Smooth muscle cell (in vitro differentiated cells): ENCODE measurements at regions not wholly inside any gene's neighbourhood (a gene's known extent, or its start where the extent isn't known, plus 50 kb on each side); places are given as distances from the start of the nearest gene placed in this dataset.

ENCODE experiments used
- DNase-seq: peaks from one replicate; lab custom pipeline; 2025; ENCODE audit not compliant: unreplicated experiment; lab: John Stamatoyannopoulos, UW
- H2AFZ ChIP-seq: fragments of 200-600 bp; sonication (generic); 2 replicates; pipeline ENCODE4 v1.6.0; 2016; ENCODE audit warnings: antibody characterized with exemption, low read depth, mild to moderate bottlenecking
- H3F3A ChIP-seq: fragments of 200-600 bp; sonication (generic); 2 replicates; pipeline ENCODE4 v1.6.0; 2017; ENCODE audit warnings: antibody characterized with exemption, low read depth
- H3K27ac ChIP-seq: fragments of 200-600 bp; sonication (generic); 2 replicates; pipeline ENCODE4 v1.5.1; 2016; ENCODE audit warnings: low read depth, mild to moderate bottlenecking
- H3K27me3 ChIP-seq: fragments of 200-600 bp; sonication (generic); 2 replicates; pipeline ENCODE4 v1.6.1; 2016; ENCODE audit warnings: low read depth, mild to moderate bottlenecking
- H3K36me3 ChIP-seq: fragments of 200-600 bp; sonication (generic); 2 replicates; pipeline ENCODE4 v1.5.1; 2016; ENCODE audit warnings: low read depth
- H3K4me1 ChIP-seq: fragments of 200-600 bp; sonication (generic); 2 replicates; pipeline ENCODE4 v1.5.1; 2016; ENCODE audit warnings: low read depth
- H3K4me2 ChIP-seq: fragments of 200-600 bp; sonication (generic); 2 replicates; pipeline ENCODE4 v1.6.0; 2016; ENCODE audit warnings: mild to moderate bottlenecking
- H3K4me3 ChIP-seq: fragments of 200-600 bp; sonication (generic); 2 replicates; pipeline ENCODE4 v1.5.1; 2016; ENCODE audit warnings: mild to moderate bottlenecking
- H3K79me2 ChIP-seq: fragments of 200-600 bp; sonication (generic); 2 replicates; pipeline ENCODE4 v1.6.0; 2016; ENCODE audit warnings: low read depth, mild to moderate bottlenecking
- H3K9ac ChIP-seq: fragments of 200-600 bp; sonication (generic); 2 replicates; pipeline ENCODE4 v1.6.0; 2016; ENCODE audit warnings: low read depth
- H3K9me3 ChIP-seq: fragments of 200-600 bp; sonication (generic); replicated peaks from 2 replicates; pipeline ENCODE4 v1.5.1; 2016; ENCODE audit warnings: low read depth
- H4K20me1 ChIP-seq: fragments of 200-600 bp; sonication (generic); 2 replicates; pipeline ENCODE4 v1.6.0; 2016; ENCODE audit warnings: low read depth
- WGBS: methylation state at CpG from one replicate; pipeline ENCODE4 v1.1.7; 2016; ENCODE audit warnings: low lambda C conversion rate; 5-methylcytosine and 5-hydroxymethylcytosine counted together
- TF ChIP-seq, protein P1 (sequence below): fragments of 200-600 bp; sonication (generic); IDR thresholded peaks from 2 replicates; pipeline ENCODE4 v1.5.1; 2017; ENCODE audit warnings: borderline replicate concordance, mild to moderate bottlenecking, antibody characterized with exemption; ENCODE audit not compliant: insufficient read depth, poor library complexity, severe bottlenecking

- H3K4me3 ChIP-seq: no peak overlapping the region
- no peaks in the 10 kb centered on the region for H3K27me3 ChIP-seq
- no peak overlapping the region for H3K9ac ChIP-seq
- peaks cover 25% of the 10 kb centered on the region for H3F3A ChIP-seq
- H3K4me2 ChIP-seq: no peak overlapping the region
- DNase-seq: no peak
- H3K4me1 ChIP-seq: peaks cover 8% of the 10 kb centered on the region
- H3K36me3 ChIP-seq: no peaks in the 10 kb centered on the region
- no peak overlapping the region for H3K27ac ChIP-seq
- no peak overlapping the region for H2AFZ ChIP-seq
- H4K20me1 ChIP-seq: no peaks in the 10 kb centered on the region
- no peaks in the 10 kb centered on the region for H3K79me2 ChIP-seq
- no peaks in the 10 kb centered on the region for H3K9me3 ChIP-seq
- TF ChIP-seq, protein P1, sequence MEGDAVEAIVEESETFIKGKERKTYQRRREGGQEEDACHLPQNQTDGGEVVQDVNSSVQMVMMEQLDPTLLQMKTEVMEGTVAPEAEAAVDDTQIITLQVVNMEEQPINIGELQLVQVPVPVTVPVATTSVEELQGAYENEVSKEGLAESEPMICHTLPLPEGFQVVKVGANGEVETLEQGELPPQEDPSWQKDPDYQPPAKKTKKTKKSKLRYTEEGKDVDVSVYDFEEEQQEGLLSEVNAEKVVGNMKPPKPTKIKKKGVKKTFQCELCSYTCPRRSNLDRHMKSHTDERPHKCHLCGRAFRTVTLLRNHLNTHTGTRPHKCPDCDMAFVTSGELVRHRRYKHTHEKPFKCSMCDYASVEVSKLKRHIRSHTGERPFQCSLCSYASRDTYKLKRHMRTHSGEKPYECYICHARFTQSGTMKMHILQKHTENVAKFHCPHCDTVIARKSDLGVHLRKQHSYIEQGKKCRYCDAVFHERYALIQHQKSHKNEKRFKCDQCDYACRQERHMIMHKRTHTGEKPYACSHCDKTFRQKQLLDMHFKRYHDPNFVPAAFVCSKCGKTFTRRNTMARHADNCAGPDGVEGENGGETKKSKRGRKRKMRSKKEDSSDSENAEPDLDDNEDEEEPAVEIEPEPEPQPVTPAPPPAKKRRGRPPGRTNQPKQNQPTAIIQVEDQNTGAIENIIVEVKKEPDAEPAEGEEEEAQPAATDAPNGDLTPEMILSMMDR: no peak
Measured at GRCh38 chr20:6668546-6668945, 98.9 kb upstream of the BMP2 start.

GRCh38 chr20:6665621-6666355 lies 101.7 kb upstream of the BMP2 start:
- peak overlapping the region; percentile 16 for H3K9ac ChIP-seq
- TF ChIP-seq, protein P1: no peak
- H3K9me3 ChIP-seq: no peaks in the 10 kb centered on the region
- H3K36me3 ChIP-seq: no peaks in the 10 kb centered on the region
- peak overlapping the region; percentile 52 for H3K4me2 ChIP-seq
- 17% methylated on average over 5 of the region's 5 CpGs for WGBS
- no peaks in the 10 kb centered on the region for H4K20me1 ChIP-seq
- H2AFZ ChIP-seq: peak overlapping the region; percentile 22
- H3K4me3 ChIP-seq: no peak overlapping the region
- H3K4me1 ChIP-seq: peaks cover 8% of the 10 kb centered on the region
- no peaks in the 10 kb centered on the region for H3K27me3 ChIP-seq
- H3F3A ChIP-seq: peaks cover 25% of the 10 kb centered on the region
- DNase-seq: no peak
- H3K79me2 ChIP-seq: no peaks in the 10 kb centered on the region
- peak overlapping the region; percentile 86 for H3K27ac ChIP-seq

GRCh38 chr20:6665161-6665560 lies 102.3 kb upstream of the BMP2 start:
- no peak overlapping the region for H2AFZ ChIP-seq
- H3K9me3 ChIP-seq: no peaks in the 10 kb centered on the region
- no peaks in the 10 kb centered on the region for H3K27me3 ChIP-seq
- no peak overlapping the region for H3K9ac ChIP-seq
- H3K4me3 ChIP-seq: no peak overlapping the region
- no peaks in the 10 kb centered on the region for H3K79me2 ChIP-seq
- H3K4me1 ChIP-seq: peaks cover 8% of the 10 kb centered on the region
- TF ChIP-seq, protein P1: no peak
- H3K36me3 ChIP-seq: no peaks in the 10 kb centered on the region
- H4K20me1 ChIP-seq: no peaks in the 10 kb centered on the region
- peak overlapping the region; percentile 52 for H3K4me2 ChIP-seq
- 0% methylated on average over 1 of the region's 1 CpG for WGBS
- peak overlapping the region; percentile 86 for H3K27ac ChIP-seq
- peaks cover 25% of the 10 kb centered on the region for H3F3A ChIP-seq
- DNase-seq: no peak

- Histone ChIP-seq H3K4me1 (peaks cover 8% of the 10 kb centered on the region), H3K9me3 (no peaks in the 10 kb centered on the region), H3K4me3 (no peak overlapping the region), H3K4me2 (no peak overlapping the region), H3K9ac (no peak overlapping the region), H3K79me2 (no peaks in the 10 kb centered on the region), H4K20me1 (no peaks in the 10 kb centered on the region), H2AFZ (no peak overlapping the region), H3K27ac (peak overlapping the region; percentile 63), H3K36me3 (no peaks in the 10 kb centered on the region), H3K27me3 (no peaks in the 10 kb centered on the region), H3F3A (peaks cover 25% of the 10 kb centered on the region)
- DNase-seq: no peak
- WGBS: 92% methylated on average over 1 of the region's 1 CpG
- TF ChIP-seq, protein P1: no peak
Measured at GRCh38 chr20:6664574-6664973, 102.9 kb upstream of the BMP2 start.
